A549 (cell line): ENCODE measurements at regions not wholly inside any gene's neighbourhood (a gene's known extent, or its start where the extent isn't known, plus 50 kb on each side); places are given as distances from the start of the nearest gene placed in this dataset.
A peak's percentile ranks its signal among the peaks of the same experiment; 100 is the strongest.

Source experiments
- ATAC-seq, 2 experiments: fragments of 200-7000 bp in 1 of 2; fragments of >200 bp in 1 of 2; cut with Nextera tagmentation in 1 of 2; cut with Tn5 transposase in 1 of 2; 3 replicates each; pipeline versions ENCODE4 v1.8.0 to v1.9.1; 2018 to 2020; ENCODE audit warnings: mild to moderate bottlenecking in 1 of 2, moderate library complexity in 1 of 2
- CTCF ChIA-PET: fragments of 300-600 bp; sonication (Branson Sonifier 250); formaldehyde crosslinking; extraction: SDS; loops from one replicate; lab custom pipeline; 2021; ENCODE audit warnings: antibody characterized with exemption, inconsistent platforms; lab: Yijun Ruan, JAX
- POLR2A ChIA-PET: fragments of 350-600 bp; formaldehyde crosslinking; extraction: SDS; loops from one replicate; lab custom pipeline; 2021; ENCODE audit warnings: antibody characterized with exemption, inconsistent platforms; lab: Yijun Ruan, JAX
- DNase-seq, 2 experiments: peaks; one replicate each; pipeline versions ENCODE4 v3.0.0 to v3.0.0-alpha.2; 2011 to 2016; ENCODE audit warnings: low read depth in 1 of 2, low spot score in 1 of 2
- FAIRE-seq: peaks from 2 replicates; lab custom pipeline; 2011; peaks lifted over from hg19 to GRCh38; lab: Jason Lieb, UNC
- H3K27ac ChIP-seq, 2 experiments: fragments of >200 bp; sonication (Bioruptor Twin); formaldehyde crosslinking; 3 replicates each; pipeline ENCODE4 v1.5.1; 2016 to 2017
- H3K4me1 ChIP-seq: fragments of >200 bp; sonication (Bioruptor Twin); formaldehyde crosslinking; 3 replicates; pipeline ENCODE4 v1.6.1; 2016
- H3K4me2 ChIP-seq: fragments of >200 bp; sonication (Bioruptor Twin); formaldehyde crosslinking; 3 replicates; pipeline ENCODE4 v1.6.1; 2016
- H3K4me3 ChIP-seq: fragments of >200 bp; sonication (Bioruptor Twin); formaldehyde crosslinking; 3 replicates; pipeline ENCODE4 v1.5.1; 2016
- H3K9me3 ChIP-seq: fragments of >200 bp; sonication (Bioruptor Twin); formaldehyde crosslinking; 3 replicates; pipeline ENCODE4 v1.6.1; 2016
- ATOH8 ChIP-seq: fragments of 250-450 bp; sonication (Bioruptor Pico); IDR thresholded peaks from 2 replicates; pipeline ENCODE4 v1.5.0; 2020; ENCODE audit warnings: low read depth, mild to moderate bottlenecking, moderate library complexity
- BHLHE40 ChIP-seq: IDR thresholded peaks from 2 replicates; pipeline ENCODE4 v1.6.1; 2012; ENCODE audit warnings: low read depth, low read length, inconsistent platforms
- CBX2 ChIP-seq: fragments of 200-600 bp; sonication (generic); IDR thresholded peaks from 2 replicates; pipeline ENCODE4 v1.6.1; 2016; ENCODE audit warnings: low read depth, mild to moderate bottlenecking, borderline replicate concordance
- CBX8 ChIP-seq: fragments of 200-600 bp; sonication (generic); IDR thresholded peaks from 2 replicates; pipeline ENCODE4 v1.6.1; 2016
- CHD2 ChIP-seq: fragments of 150-350 bp; IDR thresholded peaks from 2 replicates; pipeline ENCODE4 v1.6.1; 2014; ENCODE audit warnings: low read length; ENCODE audit not compliant: partially characterized antibody
- E2F6 ChIP-seq: IDR thresholded peaks from 2 replicates; pipeline ENCODE4 v1.6.1; 2012; ENCODE audit warnings: low read depth, borderline replicate concordance
- EHMT2 ChIP-seq: fragments of 200-600 bp; sonication (generic); IDR thresholded peaks from 2 replicates; pipeline ENCODE4 v1.6.1; 2016; ENCODE audit warnings: antibody characterized with exemption, low read depth, mild to moderate bottlenecking, moderate library complexity
- EP300 ChIP-seq, 2 experiments: fragments of >200 bp; sonication (Bioruptor Twin); formaldehyde crosslinking; IDR thresholded peaks; 2 replicates in 1 of 2; 3 replicates in 1 of 2; pipeline ENCODE4 v1.6.1; 2016 to 2017
- FOSL2 ChIP-seq, 2 experiments: fragments of 450-650 bp in 1 of 2; fragments of >200 bp in 1 of 2; sonication (Bioruptor Twin) in 1 of 2; formaldehyde crosslinking; IDR thresholded peaks; 2 replicates each; pipeline versions ENCODE4 v1.5.0 to v1.6.1; 2016 to 2020; ENCODE audit warnings: mild to moderate bottlenecking in 1 of 2, moderate library complexity in 1 of 2
- HEYL ChIP-seq: fragments of 250-450 bp; sonication (Bioruptor Pico); IDR thresholded peaks from 2 replicates; pipeline ENCODE4 v1.8.0; 2021; ENCODE audit warnings: mild to moderate bottlenecking, moderate library complexity
- HOXA7 ChIP-seq: fragments of 250-450 bp; sonication (Bioruptor Pico); IDR thresholded peaks from 2 replicates; pipeline ENCODE4 v1.5.0; 2020; ENCODE audit warnings: mild to moderate bottlenecking, moderate library complexity
- HOXB5 ChIP-seq: fragments of 250-450 bp; sonication (Bioruptor Pico); IDR thresholded peaks from 2 replicates; pipeline ENCODE4 v1.5.0; 2020; ENCODE audit warnings: mild to moderate bottlenecking, moderate library complexity
- JUNB ChIP-seq: fragments of >200 bp; sonication (Bioruptor Twin); formaldehyde crosslinking; IDR thresholded peaks from 2 replicates; pipeline ENCODE4 v1.6.1; 2016
- KDM1A ChIP-seq: fragments of 200-600 bp; sonication (generic); IDR thresholded peaks from 2 replicates; pipeline ENCODE4 v1.6.1; 2016; ENCODE audit warnings: low read depth, mild to moderate bottlenecking
- NFE2L2 ChIP-seq: fragments of 150-350 bp; conservative IDR thresholded peaks from 2 replicates; pipeline ENCODE4 v1.6.1; 2014; ENCODE audit warnings: low read length
- NPAS2 ChIP-seq: fragments of 250-450 bp; sonication (Bioruptor Pico); IDR thresholded peaks from 2 replicates; pipeline ENCODE4 v1.8.0; 2022; ENCODE audit warnings: mild to moderate bottlenecking, moderate library complexity, borderline replicate concordance
- PHF8 ChIP-seq: fragments of 200-600 bp; sonication (generic); IDR thresholded peaks from 2 replicates; pipeline ENCODE4 v1.6.1; 2016; ENCODE audit warnings: low read depth, mild to moderate bottlenecking, antibody characterized with exemption, moderate library complexity, borderline replicate concordance
- POLR2A ChIP-seq: IDR thresholded peaks from 2 replicates; pipeline ENCODE4 v1.6.1; 2012; ENCODE audit warnings: mild to moderate bottlenecking, low read length
- RAD21 ChIP-seq, 2 experiments: fragments of >200 bp in 1 of 2; sonication (Bioruptor Twin) in 1 of 2; formaldehyde crosslinking in 1 of 2; IDR thresholded peaks in 1 of 2; conservative IDR thresholded peaks in 1 of 2; 2 replicates in 1 of 2; 3 replicates in 1 of 2; pipeline ENCODE4 v1.6.1; 2012 to 2018; ENCODE audit warnings: inconsistent platforms in 1 of 2
- RARB ChIP-seq: fragments of 250-450 bp; sonication (Bioruptor Pico); IDR thresholded peaks from 2 replicates; pipeline ENCODE4 v1.8.0; 2021; ENCODE audit warnings: mild to moderate bottlenecking, moderate library complexity
- RCOR1 ChIP-seq: fragments of 150-350 bp; IDR thresholded peaks from 2 replicates; pipeline ENCODE4 v1.6.1; 2014; ENCODE audit warnings: antibody characterized with exemption, low read length, low read depth
- REST ChIP-seq: fragments of 200-600 bp; sonication (generic); IDR thresholded peaks from 2 replicates; pipeline ENCODE4 v1.6.1; 2016; ENCODE audit warnings: antibody characterized with exemption, mild to moderate bottlenecking, moderate library complexity
- RFX5 ChIP-seq: fragments of 450-650 bp; IDR thresholded peaks from 2 replicates; pipeline ENCODE4 v1.7.1; 2014; ENCODE audit warnings: antibody characterized with exemption, mild to moderate bottlenecking, moderate library complexity
- RNF2 ChIP-seq: fragments of 200-600 bp; sonication (generic); IDR thresholded peaks from 2 replicates; pipeline ENCODE4 v1.6.1; 2016; ENCODE audit warnings: low read depth, mild to moderate bottlenecking, antibody characterized with exemption, moderate library complexity, borderline replicate concordance
- SMC3 ChIP-seq: fragments of >200 bp; sonication (Bioruptor Twin); formaldehyde crosslinking; IDR thresholded peaks from 3 replicates; pipeline ENCODE4 v1.6.1; 2018; ENCODE audit warnings: inconsistent platforms
- SREBF2 ChIP-seq: fragments of 450-650 bp; IDR thresholded peaks from 2 replicates; pipeline ENCODE4 v1.6.1; 2014; ENCODE audit warnings: mild to moderate bottlenecking, moderate library complexity
- USF2 ChIP-seq: fragments of 450-650 bp; IDR thresholded peaks from 2 replicates; pipeline ENCODE4 v1.6.1; 2014; ENCODE audit warnings: antibody characterized with exemption
- ZC3H11A ChIP-seq: fragments of 450-650 bp; IDR thresholded peaks from 2 replicates; pipeline ENCODE4 v1.6.1; 2014; ENCODE audit warnings: antibody characterized with exemption, mild to moderate bottlenecking
- ZNF302 ChIP-seq: fragments of 250-450 bp; sonication (Bioruptor Pico); IDR thresholded peaks from 2 replicates; pipeline ENCODE4 v1.9.0; 2021; ENCODE audit warnings: inconsistent platforms, mild to moderate bottlenecking, moderate library complexity
- WGBS: methylation state at CpG from one replicate; pipeline ENCODE4 v1.1.6; 2017; ENCODE audit errors: missing lambda C conversion rate; 5-methylcytosine and 5-hydroxymethylcytosine counted together
- TF ChIP-seq, protein P1 (sequence below): IDR thresholded peaks from 2 replicates; pipeline ENCODE4 v1.6.1; 2012

DNA sequence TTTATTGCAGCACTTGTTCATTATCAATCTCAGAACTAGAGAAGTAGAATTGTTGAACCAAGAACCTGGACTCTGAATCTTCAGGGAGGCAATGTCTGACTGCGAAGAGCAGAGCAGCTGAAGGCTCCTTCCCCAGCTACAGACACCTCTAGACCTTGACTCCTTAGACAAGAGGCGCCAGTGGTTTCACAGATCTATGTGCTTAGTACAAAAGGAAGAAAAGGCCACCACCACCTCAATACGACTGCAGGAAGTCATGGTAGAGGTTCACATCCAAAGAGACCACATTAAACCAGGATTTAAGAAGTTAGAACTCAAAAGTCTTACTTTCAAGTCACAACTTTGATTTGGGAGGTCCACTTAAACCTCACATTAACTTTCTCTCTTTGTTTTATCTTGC is 158.1 kb upstream of the VRK2 start (continued):
- no peak for TF ChIP-seq EHMT2
- no peak for TF ChIP-seq RARB (CRISPR knock-in tag)
- no peak for TF ChIP-seq CBX2
- no peak for TF ChIP-seq SMC3
- TF ChIP-seq CBX8: no peak
- TF ChIP-seq, protein P1, sequence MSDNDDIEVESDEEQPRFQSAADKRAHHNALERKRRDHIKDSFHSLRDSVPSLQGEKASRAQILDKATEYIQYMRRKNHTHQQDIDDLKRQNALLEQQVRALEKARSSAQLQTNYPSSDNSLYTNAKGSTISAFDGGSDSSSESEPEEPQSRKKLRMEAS: no peak
- TF ChIP-seq NFE2L2: no peak
- no peak for TF ChIP-seq PHF8
- no peak for TF ChIP-seq EP300 (IDR thresholded peaks at IDR 0.05)
- TF ChIP-seq, all 56 proteins: peak for 0

DNA sequence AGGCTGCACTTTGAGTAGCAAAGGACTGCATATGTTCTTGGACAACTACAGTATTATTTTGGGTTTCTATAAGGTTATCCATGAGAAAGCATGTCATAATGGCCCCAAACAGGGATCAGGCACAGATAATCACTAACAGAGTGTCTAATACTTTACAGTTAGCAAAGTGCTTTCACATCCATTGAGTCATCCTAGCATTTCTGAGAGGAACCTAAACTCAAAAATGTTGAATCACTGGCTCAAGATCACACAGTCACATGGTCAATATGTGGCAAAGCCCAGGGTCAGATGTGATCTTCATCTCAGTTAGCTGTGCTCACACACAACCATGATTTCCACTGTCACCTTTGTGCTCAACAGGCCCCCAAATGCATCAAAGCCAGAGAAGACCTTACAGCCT is 156.1 kb upstream of the VRK2 start:
- FAIRE-seq (peak; percentile 80), ATAC-seq (peak; percentile 56 to 78), DNase-seq (peak in 1 of 2 experiments; percentile 22)
- Histone ChIP-seq H3K4me1 (peaks cover 40% of the 10 kb centered on the region), H3K27ac (peak overlapping the region in 1 of 2 experiments; percentile 24; a peak in 2 of 6 replicates), H3K4me3 (no peak overlapping the region), H3K9me3 (no peaks in the 10 kb centered on the region), H3K4me2 (peak overlapping the region; percentile 10; the same call in 1 of the 3 replicates)
- POLR2A ChIA-PET: no interaction called here
- TF ChIP-seq USF2: peak; percentile 37
- no peak for TF ChIP-seq ZNF302 (CRISPR knock-in tag)
- TF ChIP-seq RFX5: no peak
- TF ChIP-seq EHMT2: no peak
- TF ChIP-seq HOXB5 (CRISPR knock-in tag): no peak
- TF ChIP-seq ZC3H11A: no peak
- no peak for TF ChIP-seq BHLHE40
- TF ChIP-seq FOSL2 (IDR thresholded peaks at IDR 0.05): no peak
- peak; percentile 22; the same call in 1 of the 2 replicates for TF ChIP-seq FOSL2 (CRISPR knock-in tag; IDR thresholded peaks at IDR 0.05)
- no peak for TF ChIP-seq JUNB
- no peak for TF ChIP-seq EP300 (IDR thresholded peaks at IDR 0.05)
- TF ChIP-seq RNF2: no peak
- CTCF ChIA-PET: interaction anchor here (0.8 to 1.7 kb wide), 2 partner anchors 11 to 15 kb away, joined by 4 to 5 read pairs; no protein-coding TSS in a partner anchor

DNA sequence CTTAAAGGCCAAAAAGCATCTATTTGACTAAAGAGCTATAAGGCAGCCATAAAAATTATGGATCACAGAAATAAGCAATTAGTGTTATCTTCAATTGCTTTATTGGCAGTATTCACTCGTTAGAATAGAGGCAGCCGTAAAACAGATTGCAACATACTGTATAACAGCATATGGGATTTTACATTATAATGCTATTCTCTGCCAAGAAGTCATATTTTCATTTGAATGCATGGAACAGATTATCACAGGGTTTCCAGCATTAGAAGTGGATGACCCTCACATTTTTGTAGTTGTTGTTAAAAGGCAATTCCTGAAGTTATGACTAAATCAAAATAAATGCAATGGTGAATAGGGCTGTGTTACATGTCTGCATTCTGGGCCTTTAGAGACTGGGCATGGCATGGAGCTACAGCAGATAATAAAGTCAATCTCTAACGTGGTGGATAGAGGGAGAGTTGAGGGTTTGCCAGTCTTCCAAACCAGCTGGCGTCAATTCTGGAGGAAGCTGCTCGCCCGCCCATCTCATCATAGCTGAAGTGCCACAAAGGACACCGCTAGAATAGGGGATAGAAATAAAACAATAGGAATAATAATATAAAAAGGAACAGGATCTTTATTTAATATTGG is 155.4 kb upstream of the VRK2 start:
- Histone ChIP-seq H3K9me3 (no peaks in the 10 kb centered on the region), H3K4me1 (peaks cover 33% of the 10 kb centered on the region), H3K4me2 (no peak overlapping the region), H3K4me3 (no peak overlapping the region), H3K27ac (no peak overlapping the region; a peak in 1 of 6 replicates)
- FAIRE-seq: no peak
- TF ChIP-seq NPAS2 (CRISPR knock-in tag): no peak
- TF ChIP-seq E2F6: no peak
- no peak for TF ChIP-seq POLR2A
- no peak for TF ChIP-seq RFX5
- TF ChIP-seq SREBF2: no peak
- TF ChIP-seq HEYL (CRISPR knock-in tag): no peak
- no peak for TF ChIP-seq ZNF302 (CRISPR knock-in tag)
- no peak for TF ChIP-seq RAD21 (conservative IDR thresholded peaks at IDR 0.05 in 1 of 2, IDR thresholded peaks at IDR 0.05 in 1 of 2)
- no peak for TF ChIP-seq ATOH8 (CRISPR knock-in tag)
- TF ChIP-seq REST: no peak
- no peak for TF ChIP-seq HOXA7 (CRISPR knock-in tag)
- no peak for TF ChIP-seq KDM1A
- TF ChIP-seq RCOR1: no peak
- no peak for TF ChIP-seq CHD2
- no peak for TF ChIP-seq CBX2
- ChIA-PET POLR2A (no interaction called here), CTCF (interaction anchor here (0.8 to 1.7 kb wide), 4 partner anchors 8 to 131 kb away, joined by 3 to 5 read pairs (median 4); no protein-coding TSS in a partner anchor)
- DNase-seq: no peak
- 84% methylated on average over 7 of the region's 7 CpGs for WGBS
- no peak for ATAC-seq
